ENCODE measurements at regions not wholly inside any gene's neighbourhood (a gene's known extent, or its start where the extent isn't known, plus 50 kb on each side); places are given as distances from the start of the nearest gene placed in this dataset.

GRCh38 chr17:36837939-36838272, 99.4 kb upstream of the LHX1 start:
- Histone ChIP-seq H3K9me3 (ENCODE audit: control insufficient read depth in 1 of 2, insufficient read depth in 1 of 2, low read depth in 1 of 2, low read length in 2 of 2) (no peaks in the 10 kb centered on the region; a peak in 1 of 4 replicates), H3K79me2 (ENCODE audit: insufficient read depth, low read length) (no peaks in the 10 kb centered on the region), H3K4me3 (replicated peaks in 1 of 2; ENCODE audit: low read depth in 1 of 2, low read length in 2 of 2) (no peak overlapping the region), H3K9me2 (ENCODE audit: insufficient read depth) (no peaks in the 10 kb centered on the region), H3K4me1 (ENCODE audit: control insufficient read depth in 1 of 2, insufficient read depth in 2 of 2, low read length in 2 of 2) (no peaks in the 10 kb centered on the region), H3K9ac (ENCODE audit: low read length) (no peak overlapping the region), H3K27ac (ENCODE audit: low read depth, low read length) (no peak overlapping the region), H3K36me3 (ENCODE audit: control insufficient read depth in 1 of 2, insufficient read depth in 2 of 2, low read length in 2 of 2) (no peaks in the 10 kb centered on the region), H3K27me3 (ENCODE audit: insufficient read depth, low read length) (no peaks in the 10 kb centered on the region), H3K4me2 (ENCODE audit: low read length) (no peak overlapping the region), H2AFZ (ENCODE audit: low read depth, low read length, poor library complexity, severe bottlenecking) (no peak overlapping the region), H4K20me1 (ENCODE audit: insufficient read depth) (no peaks in the 10 kb centered on the region)
- BruUV-seq (replicated peaks): no TSS peak
- RAD21 ChIA-PET (ENCODE audit: low non-redundant PET in 1 of 2, low total read pairs in 2 of 2, uncharacterized antibody in 2 of 2, unreplicated experiment in 2 of 2): no interaction called here
- TF ChIP-seq EGR1 (IDR thresholded peaks at IDR 0.05; ENCODE audit: low read depth) (no peak), REST (IDR thresholded peaks at IDR 0.05; ENCODE audit: low read depth) (no peak), EZH2phosphoT487 (IDR thresholded peaks at IDR 0.05; ENCODE audit: borderline replicate concordance) (no peak), CTCF (IDR thresholded peaks at IDR 0.05 in 2 of 3, conservative IDR thresholded peaks at IDR 0.05 in 1 of 3; ENCODE audit: borderline replicate concordance in 1 of 3, insufficient read depth in 1 of 3, low read depth in 2 of 3, low read length in 2 of 3) (no peak), YY1 (IDR thresholded peaks at IDR 0.05; ENCODE audit: extremely low read depth, insufficient replicate concordance, low read depth, low read length) (no peak), MAX (IDR thresholded peaks at IDR 0.05) (no peak), ZNF274 (IDR thresholded peaks at IDR 0.05; ENCODE audit: low read depth, low read length) (no peak), SIN3A (IDR thresholded peaks at IDR 0.05; ENCODE audit: low read depth) (no peak), POLR2A (IDR thresholded peaks at IDR 0.05; ENCODE audit: borderline replicate concordance, extremely low read depth, insufficient read depth, insufficient read length) (no peak), POLR2AphosphoS5 (IDR thresholded peaks at IDR 0.05; ENCODE audit: low read depth, low read length) (no peak), ZFX (IDR thresholded peaks at IDR 0.05) (no peak), TCF7L2 (IDR thresholded peaks at IDR 0.05; ENCODE audit: borderline replicate concordance, extremely low read depth, insufficient read depth, insufficient read length) (no peak), ATF3 (IDR thresholded peaks at IDR 0.05) (no peak), CBX3 (IDR thresholded peaks at IDR 0.05; ENCODE audit: low read depth) (no peak), SP1 (IDR thresholded peaks at IDR 0.05; ENCODE audit: low read depth) (no peak), ELF1 (IDR thresholded peaks at IDR 0.05; ENCODE audit: borderline replicate concordance, low read depth) (no peak), CEBPB (IDR thresholded peaks at IDR 0.05; ENCODE audit: low read depth) (no peak), JUND (IDR thresholded peaks at IDR 0.05) (no peak)
- ATAC-seq (no peak), DNase-seq (ENCODE audit: low read depth, low spot score) (no peak)
- CTCF ChIA-PET: no interaction called here
- intact Hi-C loops (cut with micrococcal nuclease): no loop called here
- POLR2A ChIA-PET: no interaction called here
